ENCODE measurements at regions not wholly inside any gene's neighbourhood (a gene's known extent, or its start where the extent isn't known, plus 50 kb on each side); places are given as distances from the start of the nearest gene placed in this dataset.

DNA sequence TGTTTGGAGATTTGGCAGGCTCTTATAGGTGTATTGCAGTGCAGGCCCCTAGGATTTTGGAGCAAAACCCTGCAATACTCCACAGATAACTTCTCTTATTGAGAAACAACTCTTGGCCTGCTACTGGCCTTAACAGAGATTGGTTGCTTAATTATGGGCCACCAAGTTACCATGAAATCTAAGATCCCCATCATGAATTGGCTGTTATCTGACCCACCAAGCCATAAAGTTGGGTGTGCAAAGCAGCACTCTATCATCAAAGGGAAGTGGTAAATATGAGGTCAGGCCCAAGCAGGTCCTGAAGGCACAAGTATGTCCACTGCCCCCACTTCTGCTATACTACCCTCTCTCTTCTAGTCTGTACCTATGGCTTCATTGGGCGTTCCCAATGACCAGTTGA lies 130.0 kb upstream of the TNFSF4 start:
- no peaks in the 10 kb centered on the region for H3K36me3 ChIP-seq (ENCODE audit: low read depth)
- no peak for ATAC-seq (ENCODE audit: low read depth)
- H3K27ac ChIP-seq (ENCODE audit: poor library complexity, severe bottlenecking), result no peak overlapping the region
- no peaks in the 10 kb centered on the region for H3K9me3 ChIP-seq (ENCODE audit: severe bottlenecking)
- H3K4me3 ChIP-seq (ENCODE audit: severe bottlenecking), result no peak overlapping the region
- TF ChIP-seq CTCF (IDR thresholded peaks at IDR 0.05; ENCODE audit: poor library complexity, severe bottlenecking), result no peak
- H3K27me3 ChIP-seq (ENCODE audit: insufficient read depth, poor library complexity, severe bottlenecking), result no peaks in the 10 kb centered on the region
- no peak for DNase-seq (ENCODE audit: low spot score)
- H3K4me1 ChIP-seq (ENCODE audit: insufficient read depth, poor library complexity, severe bottlenecking), result no peaks in the 10 kb centered on the region

- DNase-seq (ENCODE audit: low spot score) (no peak), ATAC-seq (ENCODE audit: low read depth) (no peak)
- Histone ChIP-seq H3K36me3 (ENCODE audit: low read depth) (no peaks in the 10 kb centered on the region), H3K4me1 (ENCODE audit: insufficient read depth, poor library complexity, severe bottlenecking) (no peaks in the 10 kb centered on the region), H3K27me3 (ENCODE audit: insufficient read depth, poor library complexity, severe bottlenecking) (no peaks in the 10 kb centered on the region), H3K27ac (ENCODE audit: poor library complexity, severe bottlenecking) (no peak overlapping the region), H3K4me3 (ENCODE audit: severe bottlenecking) (no peak overlapping the region), H3K9me3 (ENCODE audit: severe bottlenecking) (no peaks in the 10 kb centered on the region)
- TF ChIP-seq CTCF (IDR thresholded peaks at IDR 0.05; ENCODE audit: poor library complexity, severe bottlenecking), result no peak
These were observed 134.2 kb upstream of the TNFSF4 start for GRCh38 chr1:173341307-173341706.

DNA sequence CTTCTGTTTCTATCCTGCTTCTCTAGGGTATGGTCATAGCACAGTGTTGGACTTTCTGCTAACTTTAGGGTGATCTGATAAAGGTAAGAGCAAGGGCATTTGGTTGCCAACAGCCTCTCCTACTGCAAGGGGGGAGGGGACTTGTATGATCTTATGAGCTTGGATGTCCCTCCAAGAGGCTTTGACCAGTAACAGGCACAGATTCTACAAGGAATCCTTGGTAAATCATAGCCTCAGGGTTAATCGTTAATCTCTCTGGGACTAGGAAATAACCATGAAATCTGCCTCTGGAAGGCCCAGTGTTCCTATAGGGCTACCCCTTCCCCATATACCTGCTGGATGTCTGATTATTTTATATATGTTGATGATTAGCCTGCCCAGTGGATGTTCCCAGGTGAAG lies 134.8 kb upstream of the TNFSF4 start:
- H3K4me1 ChIP-seq (ENCODE audit: insufficient read depth, poor library complexity, severe bottlenecking), result no peaks in the 10 kb centered on the region
- H3K27me3 ChIP-seq (ENCODE audit: insufficient read depth, poor library complexity, severe bottlenecking), result no peaks in the 10 kb centered on the region
- no peaks in the 10 kb centered on the region for H3K9me3 ChIP-seq (ENCODE audit: severe bottlenecking)
- H3K4me3 ChIP-seq (ENCODE audit: severe bottlenecking), result no peak overlapping the region
- no peak for ATAC-seq (ENCODE audit: low read depth)
- no peak for DNase-seq (ENCODE audit: low spot score)
- no peak for TF ChIP-seq CTCF (IDR thresholded peaks at IDR 0.05; ENCODE audit: poor library complexity, severe bottlenecking)
- no peaks in the 10 kb centered on the region for H3K36me3 ChIP-seq (ENCODE audit: low read depth)
- no peak overlapping the region for H3K27ac ChIP-seq (ENCODE audit: poor library complexity, severe bottlenecking)

- DNase-seq (ENCODE audit: low spot score) (no peak), ATAC-seq (ENCODE audit: low read depth) (no peak)
- Histone ChIP-seq H3K36me3 (ENCODE audit: low read depth) (no peaks in the 10 kb centered on the region), H3K27ac (ENCODE audit: poor library complexity, severe bottlenecking) (no peak overlapping the region), H3K9me3 (ENCODE audit: severe bottlenecking) (no peaks in the 10 kb centered on the region), H3K27me3 (ENCODE audit: insufficient read depth, poor library complexity, severe bottlenecking) (no peaks in the 10 kb centered on the region), H3K4me3 (ENCODE audit: severe bottlenecking) (no peak overlapping the region), H3K4me1 (ENCODE audit: insufficient read depth, poor library complexity, severe bottlenecking) (no peaks in the 10 kb centered on the region)
- no peak for TF ChIP-seq CTCF (IDR thresholded peaks at IDR 0.05; ENCODE audit: poor library complexity, severe bottlenecking)
These were observed 134.4 kb upstream of the PRDX6 start for GRCh38 chr1:173342736-173343135.

DNA sequence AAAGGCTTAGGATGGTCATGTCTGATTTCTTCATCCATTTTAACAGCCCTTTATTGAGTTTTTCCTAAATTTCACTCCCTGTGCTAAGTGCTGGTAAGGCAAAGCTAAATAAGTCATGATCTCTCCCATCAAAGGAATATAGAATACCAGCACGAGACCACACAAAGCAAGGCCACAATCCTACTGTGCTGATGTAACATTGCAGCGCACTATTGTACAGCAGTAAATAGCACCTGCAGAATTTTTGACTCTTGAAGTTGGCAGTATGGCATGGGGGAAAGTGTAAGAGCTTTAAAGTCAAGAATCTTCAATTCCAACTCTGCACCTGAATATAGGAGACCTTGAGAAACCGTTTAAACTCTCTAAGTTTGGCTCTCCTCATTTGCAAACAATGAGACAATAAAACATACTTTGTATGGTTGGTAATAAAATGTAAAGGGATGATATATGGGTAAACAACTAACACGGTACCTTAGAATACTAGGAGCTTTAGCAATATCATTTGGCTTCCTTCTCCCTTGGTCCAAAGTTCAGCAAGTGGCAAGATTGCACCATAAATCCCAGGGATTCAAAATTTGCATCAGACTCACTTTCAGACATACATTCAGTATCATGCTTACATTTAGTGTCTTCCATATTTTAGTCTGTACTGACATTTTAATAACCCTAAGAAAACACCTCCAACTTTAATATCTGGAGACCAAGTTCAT lies 132.9 kb upstream of the PRDX6 start:
- Histone ChIP-seq H3K36me3 (ENCODE audit: low read depth) (no peaks in the 10 kb centered on the region), H3K4me1 (ENCODE audit: insufficient read depth, poor library complexity, severe bottlenecking) (no peaks in the 10 kb centered on the region), H3K27ac (ENCODE audit: poor library complexity, severe bottlenecking) (no peak overlapping the region), H3K4me3 (ENCODE audit: severe bottlenecking) (no peak overlapping the region), H3K27me3 (ENCODE audit: insufficient read depth, poor library complexity, severe bottlenecking) (no peaks in the 10 kb centered on the region), H3K9me3 (ENCODE audit: severe bottlenecking) (no peaks in the 10 kb centered on the region)
- ATAC-seq (ENCODE audit: low read depth) (no peak), DNase-seq (ENCODE audit: low spot score) (no peak)
- TF ChIP-seq CTCF (IDR thresholded peaks at IDR 0.05; ENCODE audit: poor library complexity, severe bottlenecking), result no peak
